Renal cortical epithelial cell (primary cell): ENCODE measurements at regions not wholly inside any gene's neighbourhood (a gene's known extent, or its start where the extent isn't known, plus 50 kb on each side); places are given as distances from the start of the nearest gene placed in this dataset.
"Not testable (repeated sequence)": the region's sequence is repeated elsewhere in the genome, so short reads cannot be mapped to it uniquely, and the experiment has no call there.

Source experiments
- DNase-seq: peaks from one replicate; pipeline ENCODE4 v3.0.0-alpha.2; 2011; ENCODE audit warnings: low read depth

DNA sequence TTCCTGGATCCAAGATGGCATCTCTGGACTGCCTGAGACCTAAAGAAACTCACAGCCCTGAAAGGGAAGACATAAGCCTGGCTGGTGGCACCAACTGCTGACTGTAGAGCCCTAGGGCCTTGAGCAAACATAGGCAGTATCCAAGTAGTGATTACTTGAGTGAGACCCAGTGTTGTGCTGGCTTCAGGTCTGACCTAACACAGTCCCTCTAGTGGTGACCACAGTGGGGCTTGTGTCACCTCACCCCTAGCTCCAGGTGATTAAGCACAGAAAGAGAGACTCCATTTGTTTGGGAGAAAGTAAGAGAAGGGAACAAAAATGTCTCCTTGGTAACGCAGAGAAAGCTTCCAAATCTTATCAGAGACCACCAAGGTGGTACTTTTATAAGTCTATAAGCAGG lies 496.3 kb upstream of the HTR2C start:
- no peak for DNase-seq

DNA sequence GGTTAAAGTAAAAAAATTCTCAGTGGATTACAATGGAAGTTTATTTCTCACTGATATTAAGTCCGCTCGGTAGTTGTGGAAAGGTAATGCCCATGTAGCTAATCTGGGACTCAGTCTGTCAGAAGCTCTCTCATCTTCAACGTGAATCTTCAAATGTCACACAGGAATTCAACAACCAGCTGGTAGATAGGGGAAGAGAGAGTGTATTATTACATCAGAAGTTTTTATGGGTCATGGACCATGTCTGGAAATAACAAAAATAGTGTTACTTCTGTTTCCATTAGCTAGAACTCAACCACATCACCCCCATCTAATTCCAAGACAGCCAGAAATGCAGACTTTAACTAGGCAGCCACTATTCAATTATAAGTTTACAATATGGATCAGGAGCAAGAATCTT lies 506.1 kb upstream of the HTR2C start:
- DNase-seq: no peak

DNA sequence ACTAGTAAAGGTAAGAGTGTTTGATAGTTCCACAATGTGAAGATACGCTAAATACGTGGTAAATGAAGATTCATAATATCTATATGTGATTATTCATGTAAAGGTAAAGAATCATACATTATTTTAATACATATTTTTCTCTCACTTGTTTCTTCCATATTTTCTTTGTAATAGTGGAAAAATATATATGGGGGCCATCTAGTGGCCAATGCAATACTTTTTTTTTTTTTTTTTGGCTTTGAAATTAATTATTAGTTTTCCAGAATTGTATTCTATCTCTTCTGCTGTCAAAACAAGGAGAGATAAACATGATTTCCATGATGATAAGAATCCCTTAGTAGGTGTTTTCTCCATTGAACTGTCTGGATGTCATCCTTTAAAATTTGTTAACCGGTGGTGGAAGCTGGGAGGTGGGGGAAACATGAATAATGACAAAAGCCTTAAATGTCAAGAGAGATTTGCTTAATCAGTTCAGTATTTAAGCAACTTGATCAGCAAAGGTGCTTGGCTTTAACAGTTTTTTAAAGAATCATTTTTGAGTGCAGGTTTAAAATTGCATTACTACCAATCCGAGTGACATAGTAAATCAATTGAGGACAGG lies 508.7 kb upstream of the HTR2C start:
- DNase-seq: no peak

DNA sequence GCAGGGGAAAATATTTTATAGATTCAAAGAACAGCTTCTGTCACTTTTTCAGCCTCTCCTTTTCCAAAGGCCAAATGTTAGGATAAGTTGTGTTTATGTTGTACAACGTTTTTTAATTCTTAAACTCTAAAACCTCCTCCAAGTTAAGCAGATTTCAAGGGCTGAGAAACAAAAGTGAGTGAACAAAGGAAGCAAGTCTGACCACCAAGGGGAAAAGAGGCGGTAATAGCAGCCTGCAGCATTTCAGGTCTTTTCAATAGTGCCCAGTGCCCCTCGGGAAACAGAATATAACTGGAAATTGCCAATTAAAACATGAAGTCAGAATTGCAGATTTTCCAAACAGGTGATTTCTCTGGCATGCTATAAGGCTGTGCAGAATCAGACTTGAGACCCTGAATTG lies 510.0 kb upstream of the HTR2C start:
- DNase-seq: no peak

DNA sequence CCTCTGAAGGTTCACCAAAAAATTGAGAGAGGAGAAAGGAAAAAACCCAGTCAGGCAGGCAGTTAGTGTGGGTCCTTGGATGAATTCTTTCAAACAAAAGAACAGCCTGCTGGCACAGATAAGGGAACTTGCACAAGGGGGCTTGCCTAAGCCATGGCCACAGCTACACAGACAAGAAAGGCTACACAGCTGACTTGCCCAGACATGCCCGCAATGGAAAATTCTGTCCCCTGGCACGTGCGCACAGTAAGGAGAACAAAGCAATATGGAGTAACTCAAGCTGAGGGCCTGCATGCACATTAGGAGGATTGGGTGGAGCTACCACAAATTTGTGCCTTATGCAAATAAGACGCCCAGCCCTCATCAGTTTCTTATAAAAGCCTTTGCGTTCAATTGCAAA lies 512.5 kb upstream of the HTR2C start:
- no peak for DNase-seq

DNA sequence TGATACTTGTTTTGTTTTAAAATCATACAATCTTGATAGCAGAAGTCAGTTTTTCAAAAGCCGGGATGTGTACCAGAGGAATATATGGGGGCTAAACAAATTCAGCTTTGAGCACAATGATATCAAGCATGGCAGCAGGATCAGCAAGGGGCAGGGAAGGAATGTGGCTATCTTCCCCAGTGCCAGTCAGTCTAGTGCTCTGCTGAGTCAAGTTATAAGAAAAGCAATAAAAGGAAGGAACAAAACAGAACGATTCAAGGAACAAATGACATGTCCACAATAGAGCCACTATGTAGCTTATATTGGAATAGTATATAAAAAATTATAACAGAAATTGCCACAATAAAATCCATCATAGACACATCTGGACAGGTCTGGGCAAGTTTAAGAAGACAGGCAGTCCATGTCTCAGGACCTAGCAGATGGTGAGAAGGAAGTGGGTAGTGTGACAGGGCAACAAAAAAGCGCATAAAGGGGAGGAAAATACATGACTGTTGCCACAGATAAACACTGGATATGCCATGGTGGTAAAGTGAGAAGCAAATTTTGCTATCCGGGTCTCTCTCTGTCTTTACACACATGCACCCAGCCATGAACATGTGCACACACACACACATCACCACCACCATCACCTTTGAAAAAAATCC lies 518.2 kb upstream of the HTR2C start:
- DNase-seq: no peak

DNA sequence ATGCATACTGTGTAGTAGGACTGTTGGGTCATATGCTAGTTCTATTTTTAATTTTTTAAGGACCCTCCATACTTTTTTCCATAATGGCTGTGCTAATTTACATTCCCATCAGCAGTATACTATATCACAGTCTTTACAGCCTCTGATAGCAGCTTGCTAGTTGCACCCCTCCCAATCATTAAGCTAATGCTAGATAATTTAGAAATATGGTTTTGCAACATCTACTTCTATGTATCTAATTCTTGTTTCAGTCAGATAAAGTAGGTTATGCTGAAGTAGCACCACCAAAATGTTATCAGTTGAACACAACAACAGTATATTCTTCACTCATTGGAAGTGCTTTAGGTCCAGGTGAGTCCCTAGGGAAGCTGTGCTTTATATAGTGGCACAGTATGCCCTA lies 522.7 kb upstream of the HTR2C start:
- DNase-seq: no peak

DNA sequence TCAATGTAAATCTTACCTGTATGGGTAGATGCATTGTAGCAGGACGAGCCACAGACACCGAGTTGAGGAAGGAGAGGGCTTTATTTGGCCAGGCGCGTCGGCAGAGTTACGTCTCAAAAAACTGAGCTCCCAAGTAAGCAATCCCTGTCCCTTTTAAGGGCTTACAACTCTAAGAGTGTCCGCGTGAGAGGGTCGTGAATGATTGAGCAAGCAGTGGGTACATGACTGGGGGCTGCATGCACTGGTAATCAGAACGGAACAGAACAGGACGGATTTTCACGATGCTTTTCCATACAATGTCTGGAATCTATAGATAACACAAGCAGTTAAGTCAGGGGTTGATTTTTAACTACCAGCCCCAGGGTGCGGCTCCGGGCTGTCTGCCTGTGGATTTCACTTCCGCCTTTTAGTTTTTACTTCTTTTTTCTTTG lies 524.9 kb upstream of the HTR2C start:
- no peak for DNase-seq

DNA sequence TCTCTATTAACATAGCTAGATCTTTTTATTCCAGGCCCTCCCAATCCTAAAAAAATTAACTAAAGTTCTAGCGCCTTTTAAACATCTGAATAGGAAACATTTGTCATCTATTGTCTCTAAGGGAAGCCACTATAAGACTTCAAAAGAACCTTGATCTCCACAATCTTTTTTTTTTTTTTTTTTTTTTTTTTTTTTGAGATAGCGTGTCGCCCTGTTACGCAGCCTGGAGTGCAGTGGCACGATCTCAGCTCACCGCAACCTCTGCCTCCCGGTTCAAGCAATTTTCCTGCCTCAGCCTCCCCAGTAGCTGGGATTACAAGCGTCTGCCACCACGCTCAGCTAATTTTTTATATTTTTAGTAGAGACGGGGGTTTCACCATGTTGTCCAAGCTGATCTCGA lies 526.5 kb upstream of the HTR2C start:
- not testable (repeated sequence) for DNase-seq

DNA sequence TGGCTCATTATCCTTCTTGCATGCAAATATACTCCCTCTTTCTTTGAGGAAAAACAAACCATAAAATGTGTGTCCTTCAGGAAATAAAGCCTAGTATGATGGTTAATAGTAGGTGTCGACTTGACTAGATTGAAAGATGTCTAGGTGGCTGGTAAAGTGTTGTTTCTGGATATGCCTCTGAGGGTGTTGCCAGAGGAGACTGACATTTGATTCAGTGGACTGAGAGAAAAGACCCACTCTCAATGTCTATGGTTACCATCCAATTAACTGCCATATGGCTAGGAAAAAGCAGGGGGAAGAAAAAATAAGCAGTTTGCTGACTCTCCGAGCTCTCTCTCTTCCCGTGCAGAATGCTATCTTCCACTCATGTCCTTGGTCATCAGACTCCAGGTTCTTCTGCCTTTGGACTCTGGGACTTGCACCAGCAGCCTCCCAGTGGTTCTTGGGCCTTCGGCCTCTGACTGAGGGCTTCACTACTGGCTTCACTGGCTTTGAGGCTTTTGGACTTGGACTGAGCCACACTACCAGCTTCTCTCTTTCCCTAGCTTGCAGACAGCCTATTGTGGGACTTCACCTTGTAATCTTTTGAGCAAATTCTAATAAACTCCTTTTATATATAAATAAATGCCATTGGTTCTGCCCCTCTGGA lies 532.1 kb upstream of the HTR2C start:
- DNase-seq: no peak

DNA sequence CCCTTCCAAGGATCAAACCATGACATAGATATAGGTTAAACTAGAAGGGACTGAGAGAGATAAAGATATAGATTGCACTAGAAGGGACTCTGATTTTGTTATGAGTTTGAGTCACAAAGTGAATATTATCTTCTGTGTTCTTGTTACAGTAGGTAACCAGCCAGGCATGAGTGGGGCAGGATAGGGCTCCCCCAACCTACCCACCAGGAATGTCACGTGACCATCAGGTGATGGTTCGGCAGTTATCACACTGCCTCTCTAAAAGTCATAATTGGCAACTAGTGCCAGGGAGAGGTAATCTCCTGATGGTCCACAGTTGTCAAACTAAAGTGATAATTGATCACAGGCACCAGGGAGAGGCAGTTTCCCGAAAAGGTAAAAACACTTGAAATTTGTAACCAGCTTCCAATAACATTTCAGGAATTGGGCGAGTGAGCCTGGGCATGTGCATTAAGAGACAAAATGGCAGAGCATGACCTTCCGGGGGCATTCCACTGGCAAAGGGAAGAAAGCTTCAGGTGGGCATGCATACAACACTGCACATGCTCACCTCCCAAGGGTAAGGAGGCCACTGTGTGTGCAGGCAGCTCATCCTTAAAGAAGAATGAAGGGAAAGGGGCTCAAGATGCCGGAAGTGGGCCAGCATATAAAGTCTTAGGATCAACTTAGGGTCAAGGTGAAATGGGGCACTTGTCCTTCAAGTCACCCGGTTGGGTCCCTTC lies 533.6 kb upstream of the HTR2C start:
- DNase-seq: no peak

DNA sequence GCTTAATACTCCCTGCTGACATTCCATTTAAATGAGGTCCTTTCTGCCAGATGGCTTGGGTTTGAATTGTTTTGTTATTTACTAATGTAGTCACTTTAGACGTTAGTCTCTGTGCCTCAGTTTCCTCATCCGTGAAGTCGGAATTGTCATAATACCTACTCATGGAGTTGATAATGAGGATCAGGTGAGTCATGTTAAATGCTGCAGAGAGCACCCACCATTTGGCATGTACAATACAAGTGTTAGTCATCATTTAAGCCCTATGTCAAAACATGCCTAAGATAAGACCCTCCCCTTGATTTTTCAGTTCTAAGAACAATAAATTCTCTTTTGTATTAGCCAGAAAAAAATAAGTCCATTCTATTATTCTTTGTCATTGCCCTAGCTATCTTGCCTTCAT lies 534.8 kb upstream of the HTR2C start:
- no peak for DNase-seq

DNA sequence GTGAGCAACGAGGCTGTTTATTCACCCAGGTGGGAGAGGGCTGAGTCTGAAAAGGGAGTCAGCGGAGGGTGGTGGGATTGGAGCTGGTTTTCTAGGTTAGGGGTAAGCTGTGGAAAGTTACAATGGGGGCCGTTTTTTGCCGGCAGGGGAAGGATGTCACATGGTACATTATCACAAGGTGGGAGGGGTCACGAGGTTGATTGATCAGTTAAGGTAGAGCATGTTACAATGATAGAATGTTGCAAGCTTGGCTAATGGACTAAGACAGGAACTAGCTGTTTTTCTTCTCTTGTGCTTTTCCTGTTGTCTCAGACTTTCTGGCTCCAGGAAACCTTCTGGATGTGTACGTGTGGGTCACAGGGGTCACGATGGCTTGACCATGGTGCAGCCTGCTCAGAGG lies 536.3 kb upstream of the HTR2C start:
- no peak for DNase-seq

DNA sequence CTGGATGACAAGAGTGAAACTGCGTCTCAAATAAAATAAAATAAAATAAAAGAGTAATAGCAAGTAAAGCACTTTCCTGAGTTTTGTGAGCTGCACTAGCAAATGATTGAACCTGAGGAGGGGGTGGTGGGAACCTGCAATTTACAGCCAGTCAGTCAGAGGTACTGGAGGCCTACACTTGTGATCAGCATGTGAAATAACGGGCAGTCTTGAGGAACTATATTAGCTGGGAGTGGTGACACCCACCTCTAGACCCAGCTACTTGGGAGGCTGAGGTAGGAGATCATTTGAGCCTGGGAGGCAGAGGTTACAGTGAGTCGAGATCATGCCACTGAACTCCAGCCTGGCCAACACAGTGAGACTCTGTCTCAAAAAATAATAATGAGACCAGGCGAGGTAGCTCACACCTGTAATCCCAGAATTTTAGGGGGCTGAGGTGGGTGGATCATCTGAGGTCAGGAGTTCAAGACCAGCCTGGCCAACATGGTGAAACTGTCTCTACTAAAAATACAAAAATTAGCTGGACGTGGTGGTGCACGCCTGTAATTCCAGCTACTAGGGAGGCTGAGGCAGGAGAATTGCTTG lies 537.1 kb upstream of the HTR2C start:
- no peak for DNase-seq

DNA sequence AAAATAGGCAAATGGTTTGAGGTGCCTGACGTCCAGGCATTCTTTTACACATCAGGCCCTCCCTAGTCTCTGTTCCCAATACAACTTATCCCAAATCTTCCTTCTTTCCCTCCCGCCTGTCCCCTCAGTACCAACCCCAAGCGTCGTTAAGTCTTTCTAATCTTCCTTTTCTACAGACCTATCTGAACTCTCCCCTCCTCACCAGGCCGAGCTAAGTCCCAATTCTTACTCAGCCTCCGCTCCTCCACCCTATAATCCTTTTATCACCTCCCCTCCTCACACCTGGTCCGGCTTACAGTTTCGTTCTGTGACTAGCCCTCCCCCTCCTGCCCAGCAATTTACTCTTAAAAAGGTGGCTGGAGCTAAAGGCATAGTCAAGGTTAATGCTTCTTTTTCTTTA lies 542.4 kb upstream of the HTR2C start:
- not testable (repeated sequence) for DNase-seq

DNA sequence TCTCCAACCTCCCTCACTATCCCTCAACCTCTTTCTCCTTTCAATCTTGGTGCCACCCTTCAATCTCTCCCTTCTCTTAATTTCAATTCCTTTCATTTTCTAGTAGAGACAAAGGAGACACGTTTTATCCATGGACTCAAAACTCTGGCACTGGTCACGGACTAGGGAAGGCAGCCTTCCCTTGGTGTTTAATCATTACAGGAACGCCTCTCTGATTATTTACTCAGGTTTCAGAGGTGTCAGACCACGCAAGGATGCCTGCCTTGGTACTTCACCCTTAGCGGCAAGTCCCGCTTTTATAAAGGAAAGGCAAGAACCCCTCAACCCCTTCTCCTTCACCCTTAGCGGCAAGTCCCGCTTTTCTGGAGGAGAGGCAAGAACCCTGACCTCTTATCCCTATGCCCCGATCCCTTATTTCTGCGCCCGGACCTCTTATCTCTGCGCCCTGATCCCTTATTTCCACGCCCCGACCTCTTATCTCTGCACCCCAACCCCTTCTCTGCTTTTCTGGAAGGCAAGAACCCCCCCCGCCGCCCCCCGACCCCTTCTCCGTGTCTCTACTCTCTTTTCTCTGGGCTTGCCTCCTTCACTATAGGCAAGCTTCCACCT lies 543.1 kb upstream of the HTR2C start:
- DNase-seq: not testable (repeated sequence)

DNA sequence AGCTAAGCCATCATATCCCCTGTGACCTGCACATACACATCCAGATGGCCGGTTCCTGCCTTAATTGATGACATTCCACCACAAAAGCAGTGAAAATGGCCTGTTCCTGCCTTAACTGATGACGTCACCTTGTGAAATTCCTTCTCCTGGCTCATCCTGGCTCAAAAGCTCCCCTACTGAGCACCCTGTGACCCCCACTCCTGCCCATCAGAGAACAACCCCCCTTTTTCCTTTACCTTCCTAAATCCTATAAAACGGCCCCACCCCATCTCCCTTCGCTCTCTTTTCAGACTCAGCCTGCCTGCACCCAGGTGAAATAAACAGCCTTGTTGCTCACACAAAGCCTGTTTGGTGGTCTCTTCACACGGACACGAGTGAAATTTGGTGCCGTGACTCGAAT lies 543.8 kb upstream of the HTR2C start:
- not testable (repeated sequence) for DNase-seq

DNA sequence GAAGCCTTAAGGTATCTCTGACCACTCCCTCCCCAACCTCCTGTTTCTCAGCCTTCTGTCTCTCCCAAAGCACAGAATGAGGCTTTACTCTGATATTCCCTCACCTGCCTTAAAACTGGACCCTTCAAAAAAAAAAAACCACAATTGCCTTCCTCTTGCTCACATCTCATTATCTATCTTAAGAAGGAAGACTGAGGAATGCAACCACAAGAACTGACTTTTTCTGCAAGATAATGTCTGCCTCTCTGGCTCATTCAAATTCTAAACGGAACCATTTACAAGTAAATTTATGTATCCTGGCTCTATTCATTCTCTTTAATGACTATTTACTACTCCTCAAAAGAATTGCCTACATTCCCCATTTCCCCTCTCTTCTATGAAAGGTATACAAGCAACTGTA lies 545.5 kb upstream of the HTR2C start:
- no peak for DNase-seq

DNA sequence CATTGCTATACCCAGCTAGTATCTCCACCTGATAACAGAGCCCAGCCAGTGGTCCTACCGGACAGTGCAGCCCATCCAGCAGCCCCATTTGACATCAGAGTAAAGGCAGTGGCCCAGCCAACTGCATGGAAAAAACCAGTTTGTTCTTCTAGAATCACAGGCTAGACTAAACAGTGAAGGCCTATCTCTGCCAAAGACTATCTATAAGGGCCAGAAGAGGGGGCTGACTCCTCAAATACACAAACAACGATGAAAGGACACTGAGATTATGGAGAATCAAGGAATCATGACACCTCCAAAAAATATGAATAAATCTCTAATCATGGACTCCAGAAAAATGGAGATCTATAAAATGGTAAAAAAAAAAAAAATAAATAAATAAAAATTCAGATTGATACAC lies 546.4 kb upstream of the HTR2C start:
- DNase-seq: no peak

DNA sequence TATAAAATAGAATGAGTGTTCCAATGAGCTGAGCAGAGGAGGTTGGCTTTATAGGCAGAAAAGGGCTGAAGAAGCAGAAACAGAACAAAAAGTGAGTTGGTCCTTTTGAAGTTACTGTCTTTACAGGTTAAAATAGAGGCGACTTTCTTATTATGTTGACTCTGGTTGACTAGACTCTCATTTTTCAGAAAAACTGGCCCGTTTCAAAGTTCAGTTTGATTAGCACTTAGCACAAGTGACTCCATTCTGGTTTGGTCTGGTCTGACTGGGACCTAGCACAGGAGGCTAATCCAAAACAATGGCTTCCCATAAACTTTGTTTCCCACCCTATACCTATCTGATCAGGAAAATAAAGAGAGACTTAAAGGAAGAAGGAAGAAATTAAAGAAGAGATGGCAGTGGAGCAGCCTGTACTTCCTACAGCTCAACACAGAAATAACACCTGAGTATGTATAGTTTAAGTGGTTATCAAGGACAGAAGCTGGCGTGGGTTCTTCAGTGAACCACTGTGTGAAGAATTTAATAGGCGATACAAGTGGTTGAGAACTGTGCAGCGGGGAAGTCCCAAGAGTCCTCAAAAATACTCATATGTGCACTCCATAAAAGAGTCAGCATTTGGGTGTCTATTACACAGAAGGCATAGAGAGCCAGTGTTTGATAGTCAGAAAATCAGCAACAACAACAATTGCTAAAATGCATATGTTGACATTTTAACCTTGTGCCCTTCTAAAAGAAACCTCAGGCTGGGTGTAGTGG lies 554.8 kb upstream of the HTR2C start:
- no peak for DNase-seq

DNA sequence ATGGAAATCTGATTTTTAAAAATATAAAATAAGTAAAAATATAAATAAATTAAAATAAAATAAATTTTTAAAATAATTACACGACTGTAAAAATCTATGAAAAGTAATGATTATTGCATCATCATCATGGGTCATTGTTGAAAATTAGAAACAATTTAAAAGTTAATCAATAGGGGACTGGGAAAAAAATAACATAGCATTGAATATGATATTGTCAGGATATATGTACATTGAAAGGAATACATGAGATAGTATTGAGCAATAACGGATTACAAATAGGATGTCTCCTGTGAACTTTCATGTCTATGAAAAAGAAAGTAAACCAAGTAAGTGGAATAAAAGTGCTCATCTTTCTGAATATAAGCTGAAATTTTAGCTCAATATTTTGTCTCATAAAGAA lies 566.8 kb upstream of the HTR2C start:
- no peak for DNase-seq
